Adrenal gland (tissue), 5 donors: ENCODE measurements at regions not wholly inside any gene's neighbourhood (a gene's known extent, or its start where the extent isn't known, plus 50 kb on each side); places are given as distances from the start of the nearest gene placed in this dataset.

Experiments used
- CTCF ChIP-seq, 6 experiments: fragments of 450-650 bp in 4 of 6; fragments of 200-600 bp in 2 of 6; sonication (generic) in 1 of 6; IDR thresholded peaks; 1 replicate in 5 of 6; 2 replicates in 1 of 6; pipeline versions ENCODE4 v1.5.1 to v1.8.0; 2016 to 2021; ENCODE audit warnings: antibody characterized with exemption in 6 of 6, mild to moderate bottlenecking in 2 of 6, moderate library complexity in 1 of 6
- POLR2A ChIP-seq, 2 donors: fragments of 450-650 bp; IDR thresholded peaks; one replicate each; pipeline ENCODE4 v1.6.1; 2017; ENCODE audit warnings: antibody characterized with exemption in 2 of 2, mild to moderate bottlenecking in 2 of 2, moderate library complexity in 1 of 2
- donor health status: DM: no; HTN: no; CAD: no.

GRCh38 chr5:23007762-23008161 is 154.6 kb upstream of the CDH12 start:
- no peak for TF ChIP-seq POLR2A (IDR thresholded peaks at IDR 0.05)
- TF ChIP-seq CTCF (IDR thresholded peaks at IDR 0.05): no peak
